ENCODE measurements at regions not wholly inside any gene's neighbourhood (a gene's known extent, or its start where the extent isn't known, plus 50 kb on each side); places are given as distances from the start of the nearest gene placed in this dataset.

GRCh38 chr4:175087145-175087544 is 169.0 kb downstream of the ADAM29 start:
- TF ChIP-seq GATA3 (IDR thresholded peaks at IDR 0.05; ENCODE audit: low read depth, low read length), result no peak

- TF ChIP-seq GATA2 (IDR thresholded peaks at IDR 0.05; ENCODE audit: low read depth, low read length), result no peak
- no peak for TF ChIP-seq GATA3 (IDR thresholded peaks at IDR 0.05; ENCODE audit: low read depth, low read length)
These were observed 172.0 kb downstream of the ADAM29 start for GRCh38 chr4:175090116-175090515.

- TF ChIP-seq GATA2 (IDR thresholded peaks at IDR 0.05; ENCODE audit: low read depth, low read length) (no peak), GATA3 (IDR thresholded peaks at IDR 0.05; ENCODE audit: low read depth, low read length) (no peak)
These were observed 173.5 kb downstream of the ADAM29 start for GRCh38 chr4:175091649-175092048.

GRCh38 chr4:175092114-175092513 is 174.0 kb downstream of the ADAM29 start:
- no peak for TF ChIP-seq GATA3 (IDR thresholded peaks at IDR 0.05; ENCODE audit: low read depth, low read length)
- TF ChIP-seq GATA2 (IDR thresholded peaks at IDR 0.05; ENCODE audit: low read depth, low read length), result no peak

- TF ChIP-seq GATA2 (IDR thresholded peaks at IDR 0.05; ENCODE audit: low read depth, low read length) (no peak), GATA3 (IDR thresholded peaks at IDR 0.05; ENCODE audit: low read depth, low read length) (no peak)
These were observed 185.2 kb downstream of the ADAM29 start for GRCh38 chr4:175103403-175103802.

GRCh38 chr4:175106301-175106700 is 188.1 kb downstream of the ADAM29 start:
- TF ChIP-seq GATA2 (IDR thresholded peaks at IDR 0.05; ENCODE audit: low read depth, low read length) (no peak), GATA3 (IDR thresholded peaks at IDR 0.05; ENCODE audit: low read depth, low read length) (no peak)

- TF ChIP-seq GATA3 (IDR thresholded peaks at IDR 0.05; ENCODE audit: low read depth, low read length) (no peak), GATA2 (IDR thresholded peaks at IDR 0.05; ENCODE audit: low read depth, low read length) (no peak)
These were observed 191.8 kb downstream of the ADAM29 start for GRCh38 chr4:175109933-175110332.

GRCh38 chr4:175125410-175126068 is 207.4 kb downstream of the ADAM29 start:
- no peak for TF ChIP-seq GATA2 (IDR thresholded peaks at IDR 0.05; ENCODE audit: low read depth, low read length)
- no peak for TF ChIP-seq GATA3 (IDR thresholded peaks at IDR 0.05; ENCODE audit: low read depth, low read length)

- no peak for TF ChIP-seq GATA2 (IDR thresholded peaks at IDR 0.05; ENCODE audit: low read depth, low read length)
- no peak for TF ChIP-seq GATA3 (IDR thresholded peaks at IDR 0.05; ENCODE audit: low read depth, low read length)
These were observed 209.2 kb downstream of the ADAM29 start for GRCh38 chr4:175127314-175127713.

- TF ChIP-seq GATA3 (IDR thresholded peaks at IDR 0.05; ENCODE audit: low read depth, low read length), result no peak
- TF ChIP-seq GATA2 (IDR thresholded peaks at IDR 0.05; ENCODE audit: low read depth, low read length), result no peak
These were observed 211.6 kb downstream of the ADAM29 start for GRCh38 chr4:175129797-175130196.

GRCh38 chr4:175139205-175139604 is 221.0 kb downstream of the ADAM29 start:
- TF ChIP-seq GATA3 (IDR thresholded peaks at IDR 0.05; ENCODE audit: low read depth, low read length), result no peak
- no peak for TF ChIP-seq GATA2 (IDR thresholded peaks at IDR 0.05; ENCODE audit: low read depth, low read length)

GRCh38 chr4:175143116-175143515 is 225.0 kb downstream of the ADAM29 start:
- no peak for TF ChIP-seq GATA3 (IDR thresholded peaks at IDR 0.05; ENCODE audit: low read depth, low read length)
- no peak for TF ChIP-seq GATA2 (IDR thresholded peaks at IDR 0.05; ENCODE audit: low read depth, low read length)

- TF ChIP-seq GATA3 (IDR thresholded peaks at IDR 0.05; ENCODE audit: low read depth, low read length) (no peak), GATA2 (IDR thresholded peaks at IDR 0.05; ENCODE audit: low read depth, low read length) (no peak)
These were observed 228.6 kb downstream of the ADAM29 start for GRCh38 chr4:175146799-175147198.

GRCh38 chr4:175147233-175147632 is 229.1 kb downstream of the ADAM29 start:
- TF ChIP-seq GATA2 (IDR thresholded peaks at IDR 0.05; ENCODE audit: low read depth, low read length) (no peak), GATA3 (IDR thresholded peaks at IDR 0.05; ENCODE audit: low read depth, low read length) (no peak)

GRCh38 chr4:175166020-175166419 is 247.9 kb downstream of the ADAM29 start:
- TF ChIP-seq GATA2 (IDR thresholded peaks at IDR 0.05; ENCODE audit: low read depth, low read length) (no peak), GATA3 (IDR thresholded peaks at IDR 0.05; ENCODE audit: low read depth, low read length) (no peak)

GRCh38 chr4:175176710-175177109 is 258.6 kb downstream of the ADAM29 start:
- no peak for TF ChIP-seq GATA3 (IDR thresholded peaks at IDR 0.05; ENCODE audit: low read depth, low read length)
- TF ChIP-seq GATA2 (IDR thresholded peaks at IDR 0.05; ENCODE audit: low read depth, low read length), result no peak
